ENCODE measurements at regions not wholly inside any gene's neighbourhood (a gene's known extent, or its start where the extent isn't known, plus 50 kb on each side); places are given as distances from the start of the nearest gene placed in this dataset.
"Not testable (repeated sequence)": the region's sequence is repeated elsewhere in the genome, so short reads cannot be mapped to it uniquely, and the experiment has no call there.

DNA sequence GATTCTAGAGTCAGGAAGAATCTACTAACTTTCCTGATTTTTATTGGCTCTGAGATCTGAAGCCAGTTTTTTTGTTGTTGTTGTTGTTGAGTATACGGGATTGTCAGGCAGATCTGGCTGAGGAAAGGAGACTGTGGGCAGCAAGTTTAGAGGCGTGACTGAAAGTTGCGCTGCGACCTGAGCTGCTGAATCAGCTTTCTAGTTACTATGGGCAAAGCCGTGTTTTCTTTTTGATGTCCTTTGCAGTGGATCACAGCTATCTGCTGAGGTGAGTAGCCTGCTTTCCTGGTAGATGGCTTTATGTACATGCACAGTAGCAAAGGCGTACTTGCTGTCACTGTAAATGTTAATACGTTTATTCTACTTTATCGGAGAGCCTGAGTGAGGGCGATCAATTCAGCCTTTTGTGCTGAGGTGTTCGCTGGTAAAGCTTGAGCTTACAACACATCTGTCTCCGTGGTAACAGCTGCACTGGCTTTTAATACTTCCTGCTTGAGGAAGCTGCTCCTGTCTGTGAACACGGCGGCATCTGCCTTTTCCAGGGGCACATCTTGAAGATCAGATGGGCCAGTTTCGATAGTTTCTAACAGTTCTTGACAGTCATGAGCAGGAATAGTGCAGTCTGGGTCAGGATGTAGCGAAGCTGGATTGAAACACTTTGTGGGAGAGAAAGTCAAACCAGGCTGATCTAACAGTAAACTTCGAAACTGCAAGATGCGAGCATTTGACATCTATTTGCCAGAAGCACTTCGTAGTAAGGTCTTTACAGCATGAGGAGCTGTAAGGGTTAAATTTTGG is 118.9 kb downstream of the UNC93B1 start:
- not testable (repeated sequence) for TF ChIP-seq POLR2AphosphoS5 (IDR thresholded peaks at IDR 0.05; ENCODE audit: borderline replicate concordance, low read depth, low read length); EZH2 (IDR thresholded peaks at IDR 0.05)
